HG02763 (cell line): ENCODE measurements at regions not wholly inside any gene's neighbourhood (a gene's known extent, or its start where the extent isn't known, plus 50 kb on each side); places are given as distances from the start of the nearest gene placed in this dataset.
"Not testable (repeated sequence)": the region's sequence is repeated elsewhere in the genome, so short reads cannot be mapped to it uniquely, and the experiment has no call there.

Source experiments
- ATAC-seq: cut with Tn5 transposase; IDR thresholded peaks from one replicate; pipeline ENCODE4 v1.9.1; 2021; ENCODE audit warnings: mild to moderate bottlenecking, moderate library complexity; ENCODE audit not compliant: unreplicated experiment

- no peak for ATAC-seq
Measured at GRCh38 chr13:110809871-110810486, 96.5 kb downstream of the ING1 start.

- no peak for ATAC-seq
Measured at GRCh38 chr13:110811008-110811720, 97.7 kb downstream of the ING1 start.

- no peak for ATAC-seq
Measured at GRCh38 chr13:110811771-110812120, 98.2 kb downstream of the ING1 start.

- ATAC-seq, result no peak
Measured at GRCh38 chr13:110812121-110812868, 98.8 kb downstream of the ING1 start.

DNA sequence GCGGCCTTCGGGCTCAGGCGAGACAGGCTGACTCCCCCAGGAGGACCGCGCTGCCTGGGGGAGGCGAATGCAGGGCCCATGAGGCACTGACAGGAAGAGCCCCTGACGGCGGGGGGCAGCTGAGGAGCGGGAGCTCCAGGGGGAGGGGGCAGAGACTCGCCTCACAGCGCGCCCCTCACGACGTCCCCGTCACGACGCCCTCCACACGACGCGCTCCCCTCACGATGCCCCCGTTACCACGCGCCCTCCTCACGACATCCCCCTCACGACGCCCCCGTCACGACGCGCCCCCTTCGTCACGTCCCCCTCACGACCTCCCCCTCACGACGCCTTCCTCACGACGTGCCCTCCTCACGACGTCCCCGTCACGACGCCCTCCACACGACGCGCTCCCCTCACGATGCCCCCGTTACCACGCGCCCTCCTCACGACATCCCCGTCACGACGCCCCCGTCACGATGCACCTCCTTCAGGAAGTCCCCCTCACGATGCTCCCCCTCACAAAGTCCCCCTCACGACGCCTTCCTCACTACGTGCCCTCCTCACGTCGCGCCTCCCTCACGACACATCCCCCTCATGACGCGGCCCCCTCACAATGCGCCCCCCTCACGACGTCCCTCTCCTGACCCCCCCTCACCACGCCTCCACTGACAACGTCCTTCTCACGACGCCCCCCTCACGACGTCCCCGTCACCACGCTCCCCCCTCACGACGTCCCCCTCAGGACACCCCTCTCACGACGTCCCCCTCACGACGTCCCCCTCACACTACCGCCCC is 99.6 kb downstream of the ING1 start:
- no peak for ATAC-seq

DNA sequence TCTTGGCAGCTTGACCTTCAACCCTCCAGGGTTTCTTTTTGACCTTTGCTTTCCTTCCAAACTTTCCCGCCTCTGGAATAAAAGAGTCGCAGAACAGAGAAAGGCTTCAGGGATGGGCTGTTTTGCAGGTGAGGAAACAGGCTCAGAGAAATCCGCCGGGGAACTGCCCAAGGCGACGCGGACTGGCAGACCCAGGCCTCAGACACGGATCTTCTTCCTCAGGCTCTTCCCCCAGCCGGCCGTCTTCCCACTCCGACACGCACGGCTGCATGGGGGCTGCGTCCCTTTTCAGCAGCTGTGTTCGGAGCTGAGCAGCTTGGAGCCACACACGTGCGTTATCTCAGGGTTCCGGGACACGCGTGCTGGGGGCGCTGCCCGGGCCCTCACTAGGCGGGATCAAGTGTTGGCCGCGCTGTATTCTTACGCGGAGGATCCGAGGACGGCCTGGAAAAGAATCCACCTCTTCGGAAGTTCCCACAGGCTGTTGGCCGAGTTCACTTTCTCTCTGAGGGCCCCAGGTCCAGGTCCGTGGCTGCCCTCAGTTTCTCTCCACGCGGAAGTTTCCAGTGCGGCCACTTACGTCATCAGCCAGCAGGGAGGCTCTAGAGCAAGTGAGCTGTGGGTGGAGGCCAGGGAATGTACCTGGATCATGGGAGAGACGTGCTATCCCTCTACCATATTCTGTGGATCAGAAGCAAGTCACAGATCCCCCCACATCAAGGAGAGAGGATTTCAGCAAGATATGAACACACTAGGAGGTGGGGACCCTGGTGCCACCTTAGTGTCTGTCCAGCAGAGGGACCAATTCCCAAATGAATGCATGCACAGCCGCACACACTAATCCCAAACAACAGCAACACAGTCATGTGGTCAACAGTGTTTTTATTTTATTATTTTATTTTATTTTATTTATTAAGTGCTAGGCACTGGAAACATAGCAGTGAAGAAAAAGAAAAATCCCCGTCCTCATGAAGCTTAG is 100.4 kb downstream of the ING1 start:
- ATAC-seq, result no peak

- ATAC-seq, result no peak
Measured at GRCh38 chr13:110815471-110816204, 99.2 kb downstream of the ANKRD10 start.

DNA sequence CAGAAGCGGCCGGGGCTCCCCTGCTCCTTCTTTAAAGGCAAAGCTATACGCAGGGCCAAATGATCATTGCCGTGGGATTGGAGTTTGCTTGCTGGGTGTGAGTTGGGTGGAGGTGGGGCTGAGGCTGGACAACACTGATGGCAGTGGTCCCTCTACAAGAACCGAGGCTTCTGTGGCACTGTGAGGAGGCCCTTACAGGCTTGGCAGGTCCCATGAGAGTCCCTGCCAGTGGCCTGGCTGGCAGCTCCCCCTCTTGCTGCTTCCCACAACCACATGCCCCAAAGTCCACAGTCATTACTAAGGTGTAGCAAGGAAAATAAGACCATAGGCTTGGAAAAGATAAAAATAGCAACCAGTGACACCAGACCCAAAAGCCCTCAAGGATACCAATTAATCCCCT is 98.4 kb downstream of the ANKRD10 start:
- no peak for ATAC-seq

GRCh38 chr13:110817143-110817542 is 97.7 kb downstream of the ANKRD10 start:
- ATAC-seq, result no peak

GRCh38 chr13:110818747-110819146 is 96.1 kb downstream of the ANKRD10 start:
- ATAC-seq, result no peak

GRCh38 chr13:110819203-110820014 is 95.5 kb downstream of the ANKRD10 start:
- peak; percentile 66 for ATAC-seq

- no peak for ATAC-seq
Measured at GRCh38 chr13:110820322-110820721, 94.5 kb downstream of the ANKRD10 start.

- ATAC-seq, result not testable (repeated sequence)
Measured at GRCh38 chr13:110821837-110822668, 92.8 kb downstream of the ANKRD10 start.

- ATAC-seq, result no peak
Measured at GRCh38 chr13:110822669-110822945, 92.3 kb downstream of the ANKRD10 start.

GRCh38 chr13:110824702-110825300 is 90.1 kb downstream of the ANKRD10 start:
- ATAC-seq, result no peak

GRCh38 chr13:110825516-110825915 is 89.4 kb downstream of the ANKRD10 start:
- no peak for ATAC-seq

GRCh38 chr13:110826101-110826500 is 88.8 kb downstream of the ANKRD10 start:
- ATAC-seq, result no peak
